ENCODE measurements at regions not wholly inside any gene's neighbourhood (a gene's known extent, or its start where the extent isn't known, plus 50 kb on each side); places are given as distances from the start of the nearest gene placed in this dataset.

GRCh38 chr7:32289651-32290414 lies 200.3 kb downstream of the LSM5 start:
- H3K4me1 ChIP-seq (ENCODE audit: control insufficient read depth in 2 of 2, insufficient read depth in 2 of 2, low read length in 2 of 2): no peaks in the 10 kb centered on the region
- WGBS: 43% methylated on average over 5 of the region's 5 CpGs
- DNase-seq (ENCODE audit: low read depth in 6 of 9, low spot score in 9 of 9): no peak

GRCh38 chr7:32285698-32286097 lies 204.5 kb downstream of the LSM5 start:
- Histone ChIP-seq H3K36me3 (ENCODE audit: control insufficient read depth in 2 of 2, insufficient read depth in 2 of 2, low read length in 1 of 2) (no peaks in the 10 kb centered on the region), H3K9me3 (ENCODE audit: control insufficient read depth in 2 of 2, insufficient read depth in 1 of 2, low read length in 1 of 2) (no peaks in the 10 kb centered on the region), H3K4me1 (ENCODE audit: control insufficient read depth in 2 of 2, insufficient read depth in 2 of 2, low read length in 2 of 2) (no peaks in the 10 kb centered on the region), H3K27ac (ENCODE audit: low read depth in 1 of 2, low read length in 1 of 2) (no peak overlapping the region), H3K27me3 (ENCODE audit: control insufficient read depth in 2 of 2, insufficient read depth in 1 of 2, low read length in 1 of 2) (no peaks in the 10 kb centered on the region), H3K4me3 (ENCODE audit: low read length in 2 of 2) (no peak overlapping the region)
- no peak for DNase-seq (ENCODE audit: low read depth in 6 of 9, low spot score in 9 of 9)
- 94% methylated on average over 2 of the region's 2 CpGs for WGBS

More at GRCh38 chr7:32289651-32290414, 200.3 kb downstream of the LSM5 start:
- Histone ChIP-seq H3K27me3 (ENCODE audit: control insufficient read depth in 2 of 2, insufficient read depth in 1 of 2, low read length in 1 of 2) (no peaks in the 10 kb centered on the region), H3K4me3 (ENCODE audit: low read length in 2 of 2) (no peak overlapping the region), H3K27ac (ENCODE audit: low read depth in 1 of 2, low read length in 1 of 2) (no peak overlapping the region), H3K9me3 (ENCODE audit: control insufficient read depth in 2 of 2, insufficient read depth in 1 of 2, low read length in 1 of 2) (no peaks in the 10 kb centered on the region), H3K36me3 (ENCODE audit: control insufficient read depth in 2 of 2, insufficient read depth in 2 of 2, low read length in 1 of 2) (no peaks in the 10 kb centered on the region)

GRCh38 chr7:32283546-32283945 lies 206.6 kb downstream of the LSM5 start:
- Histone ChIP-seq H3K9me3 (ENCODE audit: control insufficient read depth in 2 of 2, insufficient read depth in 1 of 2, low read length in 1 of 2) (no peaks in the 10 kb centered on the region), H3K4me1 (ENCODE audit: control insufficient read depth in 2 of 2, insufficient read depth in 2 of 2, low read length in 2 of 2) (no peaks in the 10 kb centered on the region), H3K4me3 (ENCODE audit: low read length in 2 of 2) (no peak overlapping the region), H3K27ac (ENCODE audit: low read depth in 1 of 2, low read length in 1 of 2) (no peak overlapping the region), H3K27me3 (ENCODE audit: control insufficient read depth in 2 of 2, insufficient read depth in 1 of 2, low read length in 1 of 2) (no peaks in the 10 kb centered on the region), H3K36me3 (ENCODE audit: control insufficient read depth in 2 of 2, insufficient read depth in 2 of 2, low read length in 1 of 2) (no peaks in the 10 kb centered on the region)
- 92% methylated on average over 6 of the region's 6 CpGs for WGBS
- no peak for DNase-seq (ENCODE audit: low read depth in 6 of 9, low spot score in 9 of 9)

GRCh38 chr7:32279500-32279899 lies 209.3 kb upstream of the PDE1C start:
- H3K36me3 ChIP-seq (ENCODE audit: control insufficient read depth in 2 of 2, insufficient read depth in 2 of 2, low read length in 1 of 2): no peaks in the 10 kb centered on the region
- H3K4me3 ChIP-seq (ENCODE audit: low read length in 2 of 2): no peak overlapping the region
- no peak overlapping the region for H3K27ac ChIP-seq (ENCODE audit: low read depth in 1 of 2, low read length in 1 of 2)
- no peaks in the 10 kb centered on the region for H3K9me3 ChIP-seq (ENCODE audit: control insufficient read depth in 2 of 2, insufficient read depth in 1 of 2, low read length in 1 of 2)
- 96% methylated on average over 1 of the region's 1 CpG for WGBS
- H3K4me1 ChIP-seq (ENCODE audit: control insufficient read depth in 2 of 2, insufficient read depth in 2 of 2, low read length in 2 of 2): no peaks in the 10 kb centered on the region
- no peaks in the 10 kb centered on the region for H3K27me3 ChIP-seq (ENCODE audit: control insufficient read depth in 2 of 2, insufficient read depth in 1 of 2, low read length in 1 of 2)
- DNase-seq (ENCODE audit: low read depth in 6 of 9, low spot score in 9 of 9): no peak

- Histone ChIP-seq H3K4me3 (ENCODE audit: low read length in 2 of 2) (no peak overlapping the region), H3K27me3 (ENCODE audit: control insufficient read depth in 2 of 2, insufficient read depth in 1 of 2, low read length in 1 of 2) (no peaks in the 10 kb centered on the region), H3K4me1 (ENCODE audit: control insufficient read depth in 2 of 2, insufficient read depth in 2 of 2, low read length in 2 of 2) (no peaks in the 10 kb centered on the region), H3K9me3 (ENCODE audit: control insufficient read depth in 2 of 2, insufficient read depth in 1 of 2, low read length in 1 of 2) (no peaks in the 10 kb centered on the region), H3K36me3 (ENCODE audit: control insufficient read depth in 2 of 2, insufficient read depth in 2 of 2, low read length in 1 of 2) (no peaks in the 10 kb centered on the region), H3K27ac (ENCODE audit: low read depth in 1 of 2, low read length in 1 of 2) (no peak overlapping the region)
- DNase-seq (ENCODE audit: low read depth in 6 of 9, low spot score in 9 of 9): no peak
- WGBS: 41% methylated on average over 3 of the region's 3 CpGs
These were observed 205.2 kb upstream of the PDE1C start for GRCh38 chr7:32275216-32276009.

GRCh38 chr7:32273297-32273696 lies 203.1 kb upstream of the PDE1C start:
- Histone ChIP-seq H3K4me3 (ENCODE audit: low read length in 2 of 2) (no peak overlapping the region), H3K27me3 (ENCODE audit: control insufficient read depth in 2 of 2, insufficient read depth in 1 of 2, low read length in 1 of 2) (no peaks in the 10 kb centered on the region), H3K36me3 (ENCODE audit: control insufficient read depth in 2 of 2, insufficient read depth in 2 of 2, low read length in 1 of 2) (no peaks in the 10 kb centered on the region), H3K9me3 (ENCODE audit: control insufficient read depth in 2 of 2, insufficient read depth in 1 of 2, low read length in 1 of 2) (no peaks in the 10 kb centered on the region), H3K27ac (ENCODE audit: low read depth in 1 of 2, low read length in 1 of 2) (no peak overlapping the region), H3K4me1 (ENCODE audit: control insufficient read depth in 2 of 2, insufficient read depth in 2 of 2, low read length in 2 of 2) (no peaks in the 10 kb centered on the region)
- 91% methylated on average over 1 of the region's 1 CpG for WGBS
- no peak for DNase-seq (ENCODE audit: low read depth in 6 of 9, low spot score in 9 of 9)

- Histone ChIP-seq H3K4me1 (ENCODE audit: control insufficient read depth in 2 of 2, insufficient read depth in 2 of 2, low read length in 2 of 2) (no peaks in the 10 kb centered on the region), H3K27me3 (ENCODE audit: control insufficient read depth in 2 of 2, insufficient read depth in 1 of 2, low read length in 1 of 2) (no peaks in the 10 kb centered on the region), H3K36me3 (ENCODE audit: control insufficient read depth in 2 of 2, insufficient read depth in 2 of 2, low read length in 1 of 2) (no peaks in the 10 kb centered on the region), H3K9me3 (ENCODE audit: control insufficient read depth in 2 of 2, insufficient read depth in 1 of 2, low read length in 1 of 2) (no peaks in the 10 kb centered on the region), H3K27ac (ENCODE audit: low read depth in 1 of 2, low read length in 1 of 2) (no peak overlapping the region), H3K4me3 (ENCODE audit: low read length in 2 of 2) (no peak overlapping the region)
- 92% methylated on average over 16 of the region's 16 CpGs for WGBS
- no peak for DNase-seq (ENCODE audit: low read depth in 6 of 9, low spot score in 9 of 9)
These were observed 196.8 kb upstream of the PDE1C start for GRCh38 chr7:32266932-32267475.

GRCh38 chr7:32264702-32265284 lies 194.6 kb upstream of the PDE1C start:
- 95% methylated on average over 2 of the region's 2 CpGs for WGBS
- Histone ChIP-seq H3K4me1 (ENCODE audit: control insufficient read depth in 2 of 2, insufficient read depth in 2 of 2, low read length in 2 of 2) (no peaks in the 10 kb centered on the region), H3K36me3 (ENCODE audit: control insufficient read depth in 2 of 2, insufficient read depth in 2 of 2, low read length in 1 of 2) (no peaks in the 10 kb centered on the region), H3K9me3 (ENCODE audit: control insufficient read depth in 2 of 2, insufficient read depth in 1 of 2, low read length in 1 of 2) (no peaks in the 10 kb centered on the region), H3K27ac (ENCODE audit: low read depth in 1 of 2, low read length in 1 of 2) (no peak overlapping the region), H3K4me3 (ENCODE audit: low read length in 2 of 2) (no peak overlapping the region), H3K27me3 (ENCODE audit: control insufficient read depth in 2 of 2, insufficient read depth in 1 of 2, low read length in 1 of 2) (no peaks in the 10 kb centered on the region)
- DNase-seq (ENCODE audit: low read depth in 6 of 9, low spot score in 9 of 9): no peak

- Histone ChIP-seq H3K27me3 (ENCODE audit: control insufficient read depth in 2 of 2, insufficient read depth in 1 of 2, low read length in 1 of 2) (no peaks in the 10 kb centered on the region), H3K36me3 (ENCODE audit: control insufficient read depth in 2 of 2, insufficient read depth in 2 of 2, low read length in 1 of 2) (no peaks in the 10 kb centered on the region), H3K27ac (ENCODE audit: low read depth in 1 of 2, low read length in 1 of 2) (no peak overlapping the region), H3K4me3 (ENCODE audit: low read length in 2 of 2) (no peak overlapping the region), H3K4me1 (ENCODE audit: control insufficient read depth in 2 of 2, insufficient read depth in 2 of 2, low read length in 2 of 2) (no peaks in the 10 kb centered on the region), H3K9me3 (ENCODE audit: control insufficient read depth in 2 of 2, insufficient read depth in 1 of 2, low read length in 1 of 2) (no peaks in the 10 kb centered on the region)
- DNase-seq (ENCODE audit: low read depth in 6 of 9, low spot score in 9 of 9): no peak
These were observed 193.4 kb upstream of the PDE1C start for GRCh38 chr7:32263611-32264010.
